Kidney (tissue), 13 donors: ENCODE measurements at regions not wholly inside any gene's neighbourhood (a gene's known extent, or its start where the extent isn't known, plus 50 kb on each side); places are given as distances from the start of the nearest gene placed in this dataset.
A peak's percentile ranks its signal among the peaks of the same experiment; 100 is the strongest.

Source experiments
- DNase-seq, 5 donors: peaks; one replicate each; pipeline ENCODE4 v3.0.0-alpha.2; 2013 to 2020
- FAIRE-seq: peaks from 2 replicates; lab custom pipeline; 2012; peaks lifted over from hg19 to GRCh38; lab: Jason Lieb, UNC
- H3K27ac ChIP-seq, 2 donors: one replicate each; pipeline ENCODE4 v1.7.0; 2013; ENCODE audit warnings: low read depth in 2 of 2, low read length in 2 of 2, inconsistent platforms in 1 of 2
- H3K27me3 ChIP-seq: one replicate; pipeline ENCODE4 v1.7.1; 2013; ENCODE audit warnings: low read length, inconsistent platforms; ENCODE audit not compliant: control insufficient read depth, insufficient read depth
- H3K36me3 ChIP-seq, 3 donors: one replicate each; pipeline versions ENCODE4 v1.7.0 to v1.7.1; 2013; ENCODE audit warnings: low read length in 3 of 3, control low read depth in 1 of 3, inconsistent platforms in 1 of 3; ENCODE audit not compliant: insufficient read depth in 3 of 3, control insufficient read depth in 2 of 3
- H3K4me1 ChIP-seq, 3 donors: one replicate each; pipeline versions ENCODE4 v1.7.0 to v1.7.1; 2013; ENCODE audit warnings: low read length in 3 of 3, inconsistent platforms in 1 of 3, low read depth in 1 of 3; ENCODE audit not compliant: control insufficient read depth in 2 of 3, insufficient read depth in 2 of 3
- H3K4me3 ChIP-seq, 3 donors: one replicate each; pipeline versions ENCODE4 v1.7.0 to v1.8.1; 2013; ENCODE audit warnings: low read length in 3 of 3, control low read depth in 1 of 3, inconsistent platforms in 1 of 3
- H3K9ac ChIP-seq, 3 donors: one replicate each; pipeline versions ENCODE4 v1.7.0 to v1.7.1; 2013; ENCODE audit warnings: low read length in 3 of 3, control low read depth in 1 of 3, inconsistent platforms in 1 of 3
- H3K9me3 ChIP-seq, 3 donors: one replicate each; pipeline versions ENCODE4 v1.7.0 to v1.7.1; 2013; ENCODE audit warnings: low read length in 3 of 3, control low read depth in 1 of 3, inconsistent platforms in 1 of 3; ENCODE audit not compliant: control insufficient read depth in 2 of 3, insufficient read depth in 1 of 3
- CTCF ChIP-seq: IDR thresholded peaks from 3 replicates; pipeline ENCODE4 v1.5.1; 2012; ENCODE audit warnings: mild to moderate bottlenecking, moderate library complexity, borderline replicate concordance; ENCODE audit not compliant: insufficient read depth; ENCODE audit errors: extremely low read depth
- intact Hi-C: fragments of 100-400 bp; cut with DNase I; formaldehyde crosslinking; loops from one replicate; pipeline ENCODE4 v1.11.1; 2022
- donor health status: control.
- donor health status: control.
- donor health status: control.
- donor health status: control.
- donor health status: control.
- donor health status: DM: yes; HTN: yes; CAD: no.
- donor health status: Normal renal cell carcinoma (clear cell type).

- no peaks in the 10 kb centered on the region for H3K36me3 ChIP-seq
- H3K4me1 ChIP-seq = no peaks in the 10 kb centered on the region
- TF ChIP-seq CTCF = no peak
- intact Hi-C loops = no loop called here
- no peaks in the 10 kb centered on the region for H3K27me3 ChIP-seq
- FAIRE-seq (no peak), DNase-seq (peak in 1 of 5 donors; percentile 23)
- no peaks in the 10 kb centered on the region for H3K9me3 ChIP-seq
- no peak overlapping the region for H3K9ac ChIP-seq
- H3K4me3 ChIP-seq = no peak overlapping the region
- H3K27ac ChIP-seq = no peak overlapping the region
Measured at GRCh38 chr6:91149956-91150705, 563.3 kb upstream of the MAP3K7 start.

GRCh38 chr6:91149246-91149955 is 562.5 kb upstream of the MAP3K7 start:
- FAIRE-seq (no peak), DNase-seq (no peak)
- intact Hi-C loops = no loop called here
- no peak for TF ChIP-seq CTCF
- H3K9ac ChIP-seq = no peak overlapping the region
- H3K4me3 ChIP-seq = no peak overlapping the region
- no peaks in the 10 kb centered on the region for H3K36me3 ChIP-seq
- no peaks in the 10 kb centered on the region for H3K4me1 ChIP-seq
- H3K27ac ChIP-seq = no peak overlapping the region
- no peaks in the 10 kb centered on the region for H3K27me3 ChIP-seq
- H3K9me3 ChIP-seq = no peaks in the 10 kb centered on the region

GRCh38 chr6:91144126-91144525 is 557.3 kb upstream of the MAP3K7 start:
- Histone ChIP-seq H3K27me3 (no peaks in the 10 kb centered on the region), H3K4me3 (no peak overlapping the region), H3K9me3 (no peaks in the 10 kb centered on the region), H3K9ac (no peak overlapping the region), H3K27ac (no peak overlapping the region), H3K36me3 (no peaks in the 10 kb centered on the region), H3K4me1 (no peaks in the 10 kb centered on the region)
- intact Hi-C loops = no loop called here
- DNase-seq (no peak), FAIRE-seq (no peak)
- TF ChIP-seq CTCF = no peak
